Kidney epithelial cell (primary cell): ENCODE measurements at regions not wholly inside any gene's neighbourhood (a gene's known extent, or its start where the extent isn't known, plus 50 kb on each side); places are given as distances from the start of the nearest gene placed in this dataset.

Experiments used
- DNase-seq: peaks from one replicate; pipeline ENCODE4 v3.0.0-alpha.2; 2010; ENCODE audit warnings: low read depth
- H3K27me3 ChIP-seq: 2 replicates; pipeline ENCODE4 v1.6.0; 2011; ENCODE audit warnings: low read length; ENCODE audit not compliant: control insufficient read depth, insufficient read depth
- H3K36me3 ChIP-seq: 2 replicates; pipeline ENCODE4 v1.5.1; 2011; ENCODE audit warnings: low read length; ENCODE audit not compliant: control insufficient read depth, insufficient read depth
- H3K4me3 ChIP-seq: 2 replicates; pipeline ENCODE4 v1.5.1; 2011; ENCODE audit warnings: low read depth, mild to moderate bottlenecking, control low read depth, low read length
- TF ChIP-seq, protein P1 (sequence below): IDR thresholded peaks from 2 replicates; pipeline ENCODE4 v1.5.1; 2011; ENCODE audit warnings: mild to moderate bottlenecking, moderate library complexity, low read length, control low read depth, inconsistent platforms; ENCODE audit not compliant: insufficient read depth, poor library complexity, severe bottlenecking

DNA sequence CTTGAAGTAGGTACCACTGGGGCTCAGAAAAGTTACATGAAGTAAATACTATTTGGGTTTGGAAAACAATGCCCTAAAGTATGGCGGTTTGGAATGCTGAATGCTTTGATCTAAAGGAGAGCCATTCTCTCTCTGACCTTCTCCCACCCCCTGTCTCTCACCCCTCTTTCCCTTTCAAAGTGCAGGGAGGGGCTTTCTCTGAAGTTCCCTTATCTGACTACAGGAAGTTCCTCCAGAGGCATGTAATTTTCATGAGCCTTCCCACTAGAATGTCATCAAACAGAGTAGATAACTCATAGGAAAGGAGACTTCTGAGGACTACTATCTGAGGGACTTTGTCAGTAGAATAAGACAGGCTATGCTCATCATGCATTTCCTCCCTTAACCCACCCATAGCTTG is 216.7 kb upstream of the PCSK2 start:
- Histone ChIP-seq H3K36me3 (no peaks in the 10 kb centered on the region), H3K4me3 (no peak overlapping the region), H3K27me3 (no peaks in the 10 kb centered on the region)
- DNase-seq: no peak
- TF ChIP-seq, protein P1, sequence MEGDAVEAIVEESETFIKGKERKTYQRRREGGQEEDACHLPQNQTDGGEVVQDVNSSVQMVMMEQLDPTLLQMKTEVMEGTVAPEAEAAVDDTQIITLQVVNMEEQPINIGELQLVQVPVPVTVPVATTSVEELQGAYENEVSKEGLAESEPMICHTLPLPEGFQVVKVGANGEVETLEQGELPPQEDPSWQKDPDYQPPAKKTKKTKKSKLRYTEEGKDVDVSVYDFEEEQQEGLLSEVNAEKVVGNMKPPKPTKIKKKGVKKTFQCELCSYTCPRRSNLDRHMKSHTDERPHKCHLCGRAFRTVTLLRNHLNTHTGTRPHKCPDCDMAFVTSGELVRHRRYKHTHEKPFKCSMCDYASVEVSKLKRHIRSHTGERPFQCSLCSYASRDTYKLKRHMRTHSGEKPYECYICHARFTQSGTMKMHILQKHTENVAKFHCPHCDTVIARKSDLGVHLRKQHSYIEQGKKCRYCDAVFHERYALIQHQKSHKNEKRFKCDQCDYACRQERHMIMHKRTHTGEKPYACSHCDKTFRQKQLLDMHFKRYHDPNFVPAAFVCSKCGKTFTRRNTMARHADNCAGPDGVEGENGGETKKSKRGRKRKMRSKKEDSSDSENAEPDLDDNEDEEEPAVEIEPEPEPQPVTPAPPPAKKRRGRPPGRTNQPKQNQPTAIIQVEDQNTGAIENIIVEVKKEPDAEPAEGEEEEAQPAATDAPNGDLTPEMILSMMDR: no peak

DNA sequence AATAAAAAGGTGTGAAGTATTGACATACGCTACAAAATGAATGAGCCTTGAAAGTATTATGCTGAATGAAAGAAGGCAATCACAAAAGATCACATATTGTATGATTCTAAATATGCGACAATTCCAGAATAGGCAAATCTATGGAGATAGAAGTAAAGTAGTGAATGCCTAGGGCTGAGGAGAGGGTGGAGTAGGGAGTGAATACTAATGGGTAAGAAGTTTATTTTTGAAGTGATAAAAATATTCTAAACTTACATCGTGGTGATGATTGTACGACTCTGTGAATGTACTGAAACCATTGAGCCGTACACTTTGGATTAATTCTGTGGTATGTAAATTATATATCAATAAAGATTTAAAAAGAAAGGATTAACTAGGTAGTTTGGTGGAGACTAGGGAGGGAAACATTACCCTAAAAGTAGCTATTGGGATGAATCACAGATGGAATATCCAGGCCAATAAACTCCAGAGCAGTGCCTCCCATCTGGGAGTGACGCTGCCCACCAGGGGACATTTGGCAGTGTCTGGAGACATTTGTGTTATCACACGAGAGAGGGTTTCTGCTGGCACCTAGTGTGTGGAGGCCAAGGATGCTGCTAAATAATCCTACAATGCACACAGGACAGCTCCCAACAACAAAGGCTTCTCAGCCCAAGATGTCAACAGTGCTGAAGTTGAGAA is 214.2 kb upstream of the PCSK2 start:
- TF ChIP-seq, protein P1: no peak
- Histone ChIP-seq H3K27me3 (no peaks in the 10 kb centered on the region), H3K4me3 (no peak overlapping the region), H3K36me3 (no peaks in the 10 kb centered on the region)
- no peak for DNase-seq

DNA sequence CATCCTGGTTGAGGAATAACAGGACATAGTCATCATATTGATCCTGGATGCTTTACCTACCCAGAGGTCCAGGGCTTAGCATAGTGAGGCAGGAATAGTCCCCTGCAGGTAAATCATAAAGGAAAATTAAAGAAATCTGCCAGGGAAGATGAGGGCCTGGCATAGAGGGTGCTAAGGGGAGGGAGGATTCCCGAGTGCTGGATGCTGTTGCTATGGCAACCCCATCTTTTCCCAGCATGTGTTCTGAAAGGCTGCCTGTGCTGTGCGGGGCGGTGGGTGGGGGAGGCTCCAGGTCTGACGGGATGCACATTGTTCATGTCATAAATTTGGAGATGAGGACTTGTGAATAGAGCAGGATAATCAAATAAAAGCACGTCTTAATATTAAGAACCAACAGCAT is 212.6 kb upstream of the PCSK2 start:
- DNase-seq: no peak
- TF ChIP-seq, protein P1: no peak
- no peaks in the 10 kb centered on the region for H3K36me3 ChIP-seq
- H3K4me3 ChIP-seq: no peak overlapping the region
- H3K27me3 ChIP-seq: no peaks in the 10 kb centered on the region

DNA sequence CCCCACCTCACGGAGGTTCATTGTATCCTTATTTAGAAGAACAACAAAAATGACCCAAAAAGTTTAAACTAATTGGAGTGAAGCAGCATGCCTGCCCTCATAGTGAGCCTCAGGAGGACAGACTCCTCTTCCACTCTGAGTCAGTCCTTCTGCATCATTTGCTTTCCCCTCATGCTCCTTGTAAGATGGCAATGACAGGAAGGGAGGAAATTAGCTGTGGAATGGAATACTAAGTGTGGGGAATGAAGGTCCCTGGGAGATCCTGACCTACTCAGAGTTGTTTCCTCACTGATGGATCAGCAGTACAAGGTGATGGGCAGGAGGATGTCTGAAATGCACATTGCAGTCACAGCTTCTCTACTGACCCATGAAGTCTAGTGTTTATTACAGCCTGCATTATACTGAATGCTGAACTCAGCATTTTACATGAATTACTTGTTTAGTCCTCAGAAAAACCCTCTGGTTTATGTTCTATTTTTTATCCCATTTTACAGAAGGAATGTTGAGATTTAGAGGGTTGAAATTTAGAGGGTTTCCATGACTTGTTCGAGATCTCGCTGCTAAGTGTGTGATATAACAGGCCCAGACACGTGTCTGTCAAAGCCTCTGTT is 212.0 kb upstream of the PCSK2 start:
- TF ChIP-seq, protein P1: no peak
- DNase-seq: no peak
- Histone ChIP-seq H3K27me3 (no peaks in the 10 kb centered on the region), H3K4me3 (no peak overlapping the region), H3K36me3 (no peaks in the 10 kb centered on the region)

DNA sequence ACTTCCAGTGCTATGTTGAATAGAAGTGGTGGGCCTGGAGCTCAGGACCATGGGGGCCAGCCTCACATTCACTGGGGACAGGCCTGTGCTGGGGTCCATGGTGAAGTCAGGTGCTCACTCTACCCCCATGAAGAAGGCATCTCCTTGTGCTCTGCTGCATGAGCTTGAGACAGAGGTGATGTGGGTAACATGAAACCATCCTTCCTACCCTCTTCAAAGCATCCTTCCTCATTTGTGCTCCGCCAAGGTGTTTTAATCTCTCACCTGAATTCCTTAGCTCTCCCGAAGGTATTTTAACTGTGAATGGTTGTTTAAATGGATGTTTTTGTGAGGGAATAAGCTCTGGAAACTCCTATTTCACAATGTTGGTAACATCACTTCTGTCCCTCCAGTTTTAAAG is 209.6 kb upstream of the PCSK2 start:
- DNase-seq: no peak
- Histone ChIP-seq H3K27me3 (no peaks in the 10 kb centered on the region), H3K36me3 (no peaks in the 10 kb centered on the region), H3K4me3 (no peak overlapping the region)
- TF ChIP-seq, protein P1: no peak

DNA sequence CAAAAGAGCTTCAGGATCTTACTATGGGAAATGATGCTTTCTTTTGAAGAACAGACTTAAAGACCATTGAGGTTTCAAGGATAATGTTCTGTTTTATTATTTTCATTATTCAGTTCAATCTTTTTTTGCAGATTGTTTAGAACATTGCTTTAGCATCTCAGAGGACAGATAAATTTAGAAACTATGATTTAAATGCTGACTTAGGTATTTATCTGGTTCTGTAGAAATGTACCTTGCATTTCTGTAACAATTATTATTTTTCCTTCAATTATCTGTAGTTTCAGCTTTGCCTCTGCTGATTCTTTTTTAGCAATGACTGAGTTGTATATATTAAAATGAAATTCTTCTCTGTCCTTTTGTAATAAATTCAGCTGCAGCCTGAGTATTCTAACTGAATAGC is 205.4 kb upstream of the PCSK2 start:
- Histone ChIP-seq H3K4me3 (no peak overlapping the region), H3K27me3 (no peaks in the 10 kb centered on the region), H3K36me3 (no peaks in the 10 kb centered on the region)
- TF ChIP-seq, protein P1: no peak
- DNase-seq: no peak
